CD4-positive, alpha-beta T cell treated with Interferon gamma for 1 hour (primary cell): ENCODE measurements at regions not wholly inside any gene's neighbourhood (a gene's known extent, or its start where the extent isn't known, plus 50 kb on each side); places are given as distances from the start of the nearest gene placed in this dataset.

Source experiments
- DNase-seq: peaks from one replicate; pipeline ENCODE4 v3.0.0-alpha.2; 2020

DNA sequence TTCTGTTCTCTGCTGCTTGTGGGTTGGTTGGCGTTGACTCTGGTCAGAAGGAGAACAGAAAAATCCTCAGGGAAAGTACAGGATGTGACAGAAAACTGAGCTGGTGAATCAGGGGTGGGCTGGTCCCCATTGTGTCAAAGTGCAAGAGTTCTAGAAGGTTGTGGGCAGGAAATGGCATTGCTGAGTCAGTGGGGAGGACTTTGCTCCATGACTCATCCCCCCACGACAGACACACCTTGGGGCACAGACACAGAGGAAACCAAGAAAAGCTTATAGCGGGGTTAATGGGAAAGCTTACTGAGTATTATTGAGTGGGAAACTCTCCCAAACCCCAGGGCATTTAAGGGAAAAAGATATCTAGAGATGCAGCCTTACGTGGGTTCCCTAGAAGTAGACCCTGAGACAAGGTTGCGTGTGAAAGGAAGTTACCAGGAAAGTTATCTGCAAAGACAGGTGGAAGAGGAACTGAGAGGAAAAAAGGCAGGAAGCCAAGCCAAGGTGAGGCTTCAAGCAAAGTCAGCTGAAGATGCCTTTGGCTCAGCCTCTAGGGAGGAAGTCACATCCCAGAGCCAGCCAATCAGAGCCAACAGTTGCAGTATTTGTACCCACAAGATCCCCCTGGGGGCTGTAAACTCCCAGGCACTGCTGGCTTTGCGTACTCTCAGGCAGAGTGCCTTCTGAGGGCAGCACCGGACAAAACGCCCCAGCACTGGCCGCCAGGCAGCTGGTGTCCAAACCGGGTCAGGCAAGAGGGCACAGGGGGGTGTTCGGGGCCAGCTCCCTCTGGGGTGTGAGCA lies 86.4 kb downstream of the FOXL1 start:
- DNase-seq: no peak

GRCh38 chr16:86665319-86665675 lies 86.9 kb downstream of the FOXL1 start:
- no peak for DNase-seq

DNA sequence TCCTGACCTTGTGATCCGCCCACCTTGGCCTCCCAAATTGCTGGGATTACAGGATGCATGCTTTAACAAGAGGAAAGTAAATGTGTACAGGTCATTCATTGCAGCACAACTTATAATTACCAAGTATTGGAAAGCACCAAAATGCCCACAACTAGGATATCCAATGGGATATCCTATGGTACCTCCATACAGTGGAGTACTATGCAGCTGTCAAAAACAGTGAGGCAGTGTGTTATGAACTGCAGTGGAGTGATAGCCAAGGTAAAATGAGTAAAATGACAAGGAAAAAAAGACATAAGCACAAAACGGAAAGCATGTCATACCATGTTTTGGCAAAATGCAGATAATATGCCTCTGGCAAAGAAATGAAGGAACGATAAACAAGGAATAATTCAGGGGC lies 87.6 kb downstream of the FOXL1 start:
- DNase-seq: no peak

DNA sequence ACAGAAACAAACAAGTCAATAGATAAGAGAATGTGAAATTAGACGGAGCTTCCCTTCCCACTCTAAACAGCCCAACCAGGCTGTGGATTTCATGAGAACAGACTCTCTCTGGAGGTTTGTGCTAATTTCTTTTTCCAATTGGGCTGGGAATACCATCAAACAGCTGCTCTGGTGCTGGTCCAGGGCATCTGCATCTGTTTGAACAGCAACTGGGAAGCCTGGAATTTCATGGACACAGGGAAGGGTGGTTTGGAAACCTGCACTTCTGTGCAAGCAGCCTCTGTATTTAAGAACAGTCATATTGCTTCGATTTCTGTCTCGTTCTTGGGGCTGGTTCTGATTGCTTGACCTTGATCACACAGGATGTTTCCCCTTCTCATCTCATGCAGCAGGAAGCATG lies 88.7 kb downstream of the FOXL1 start:
- DNase-seq: no peak

DNA sequence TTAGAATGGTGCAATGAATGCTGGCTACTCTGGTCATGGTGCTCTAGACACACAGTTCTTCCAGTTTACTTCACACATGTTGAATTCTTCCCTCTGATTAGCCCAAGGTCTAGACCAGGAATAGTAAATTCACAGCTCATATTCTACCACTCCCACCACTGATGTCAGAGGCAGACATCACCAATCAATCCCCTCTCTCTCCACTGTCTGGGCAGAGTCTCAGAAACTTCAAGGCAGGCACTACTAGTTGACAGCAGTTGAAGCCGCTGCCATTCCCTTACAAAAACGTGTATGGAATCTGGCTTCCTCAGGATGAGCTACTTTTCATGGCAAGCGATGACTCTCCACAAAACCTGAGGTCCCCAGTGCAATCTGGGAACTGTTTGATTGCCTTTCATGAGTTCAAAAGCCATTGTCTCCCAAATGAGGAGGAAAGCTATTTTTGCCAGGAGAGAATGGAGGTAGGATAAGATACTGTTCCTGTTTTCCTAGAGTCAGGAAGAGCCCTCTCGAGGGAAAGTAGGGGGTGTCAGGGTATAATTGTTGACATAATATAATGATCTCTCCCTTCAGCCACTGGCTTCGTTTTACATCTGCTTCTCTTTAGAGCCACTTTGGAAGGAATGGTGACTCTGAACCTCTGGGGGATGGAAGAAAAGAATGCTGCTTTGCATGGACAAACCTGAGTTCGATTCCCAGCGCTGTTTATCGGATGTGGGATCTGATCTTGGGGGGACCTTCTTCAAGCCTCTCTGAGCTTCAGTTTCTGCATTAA lies 90.0 kb downstream of the FOXL1 start:
- no peak for DNase-seq

- DNase-seq: no peak
Observed at GRCh38 chr16:86669285-86669805, 91.0 kb downstream of the FOXL1 start.

DNA sequence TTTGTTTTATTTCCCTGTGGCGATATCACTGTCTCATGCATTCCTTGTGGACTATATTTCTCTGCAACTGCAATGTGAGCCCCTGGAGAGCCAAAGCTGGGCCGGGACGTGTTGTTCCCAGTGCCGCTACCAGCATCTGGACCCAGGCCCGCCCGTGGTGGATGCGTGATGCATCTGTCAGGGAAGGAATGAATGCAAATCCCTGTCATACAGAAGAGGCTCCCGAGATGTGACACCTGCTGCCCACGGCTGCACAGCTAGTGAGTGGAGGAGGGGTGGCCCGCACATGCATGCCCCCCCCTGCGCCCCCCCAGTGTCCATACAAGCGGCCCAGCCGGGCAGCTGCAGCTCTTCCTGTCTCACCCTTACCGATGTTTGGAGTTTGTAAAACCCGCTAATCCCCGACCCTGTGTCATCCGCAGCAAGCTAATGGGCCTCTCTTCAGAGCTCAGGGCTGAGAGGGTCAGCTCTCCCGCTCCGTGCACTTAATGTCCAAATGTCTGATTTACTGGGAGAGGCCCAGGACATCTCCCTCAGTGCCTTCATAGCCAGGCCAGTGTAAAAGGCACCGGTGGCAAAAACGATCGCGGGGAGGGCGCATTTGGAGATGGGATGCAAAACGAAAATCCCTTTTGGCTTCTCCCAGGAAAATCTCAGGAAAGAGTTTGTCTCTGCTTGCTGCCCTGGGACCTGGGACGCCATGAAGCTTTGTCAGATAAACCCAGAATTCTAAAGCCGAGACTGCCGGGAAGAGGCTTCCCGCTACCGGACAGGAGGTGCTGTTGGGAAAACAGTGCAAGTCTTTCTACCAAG lies 91.8 kb downstream of the FOXL1 start:
- no peak for DNase-seq

DNA sequence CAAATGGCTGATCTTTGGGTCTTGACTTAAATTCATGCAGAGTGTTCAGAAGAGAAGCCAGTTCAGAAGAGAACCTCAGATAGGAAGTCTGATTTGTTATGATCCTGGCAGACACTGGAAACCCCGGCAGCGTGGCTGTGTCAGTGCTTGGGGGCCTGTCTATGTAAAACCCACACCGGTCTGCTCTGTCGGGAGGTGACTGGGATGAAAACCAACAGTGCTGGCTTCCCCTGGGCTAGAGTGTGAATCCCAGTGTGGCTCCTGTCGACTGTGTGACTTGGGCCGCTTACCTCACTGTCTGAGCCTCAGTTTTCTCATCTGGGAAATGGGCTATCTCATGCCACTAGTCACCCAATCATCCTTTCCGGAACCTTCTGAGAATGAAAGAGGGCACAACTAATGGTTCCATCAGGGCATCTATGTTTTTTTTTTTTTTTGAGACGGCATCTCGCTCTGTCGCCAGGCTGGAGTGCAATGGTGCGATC lies 92.4 kb downstream of the FOXL1 start:
- no peak for DNase-seq

DNA sequence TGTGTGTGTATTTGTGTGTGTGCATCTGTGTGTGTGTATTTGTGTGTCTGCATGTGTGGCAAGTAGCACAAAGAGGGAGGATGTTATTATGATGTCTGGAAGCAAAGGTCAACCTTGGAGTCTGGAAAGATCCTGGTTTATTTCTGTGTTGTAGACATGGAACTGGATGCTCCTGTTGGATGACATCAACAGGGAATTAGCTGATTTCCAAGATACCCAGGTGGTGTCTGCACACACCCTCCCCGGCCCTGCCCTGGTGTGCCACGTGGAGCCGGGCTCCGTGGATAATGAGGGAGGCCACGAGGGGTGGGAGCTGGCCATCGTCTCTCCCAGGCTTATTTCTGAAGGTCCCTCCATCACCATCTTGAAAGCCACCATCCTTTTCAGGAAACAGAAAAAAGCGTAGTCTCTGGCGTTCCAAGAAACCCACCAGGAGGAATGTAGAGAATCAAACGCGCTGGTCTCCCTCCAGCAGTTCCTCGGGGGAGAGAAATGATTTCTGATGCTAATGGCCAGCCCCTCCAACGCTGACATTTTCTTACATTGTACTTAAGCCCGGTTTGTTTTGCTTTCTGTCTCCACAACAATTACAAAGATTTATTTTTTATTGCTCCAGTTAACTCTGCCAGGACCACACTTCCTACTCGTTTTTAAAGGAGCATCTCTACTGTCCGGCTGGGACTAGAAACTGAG lies 93.3 kb downstream of the FOXL1 start:
- DNase-seq: no peak

DNA sequence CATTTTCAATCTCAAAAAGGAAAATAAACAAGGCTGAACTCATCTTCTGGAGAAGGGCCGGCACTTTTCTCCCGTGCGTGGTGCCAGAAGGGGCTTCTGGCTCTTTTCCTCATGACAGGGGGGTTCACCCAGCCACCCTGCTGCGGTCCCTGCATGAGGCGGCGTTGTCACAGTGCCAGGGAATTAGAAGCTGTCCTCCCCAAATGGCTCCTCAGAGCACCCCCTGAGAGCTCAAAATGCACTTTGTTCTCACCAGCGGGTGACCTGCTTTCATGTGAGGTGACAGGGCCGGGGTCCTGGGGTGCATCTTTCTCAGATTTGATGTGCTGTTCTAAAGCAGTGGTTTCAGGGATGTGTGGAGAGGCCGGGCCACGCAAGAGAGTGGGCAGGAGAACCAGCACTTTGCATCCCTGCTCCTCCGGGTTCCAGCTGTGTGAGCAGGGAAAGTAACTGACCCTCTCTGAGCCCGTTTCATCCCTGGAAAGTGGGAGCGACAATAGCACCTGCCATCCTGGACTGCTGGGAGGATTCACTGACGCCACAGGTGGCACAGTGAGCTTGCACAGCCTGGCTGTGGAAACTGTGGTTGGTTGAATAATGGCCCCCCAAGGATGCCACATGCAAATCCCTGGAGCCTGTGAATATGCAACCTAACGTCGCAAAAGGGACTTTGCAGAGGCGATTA lies 94.0 kb downstream of the FOXL1 start:
- no peak for DNase-seq

DNA sequence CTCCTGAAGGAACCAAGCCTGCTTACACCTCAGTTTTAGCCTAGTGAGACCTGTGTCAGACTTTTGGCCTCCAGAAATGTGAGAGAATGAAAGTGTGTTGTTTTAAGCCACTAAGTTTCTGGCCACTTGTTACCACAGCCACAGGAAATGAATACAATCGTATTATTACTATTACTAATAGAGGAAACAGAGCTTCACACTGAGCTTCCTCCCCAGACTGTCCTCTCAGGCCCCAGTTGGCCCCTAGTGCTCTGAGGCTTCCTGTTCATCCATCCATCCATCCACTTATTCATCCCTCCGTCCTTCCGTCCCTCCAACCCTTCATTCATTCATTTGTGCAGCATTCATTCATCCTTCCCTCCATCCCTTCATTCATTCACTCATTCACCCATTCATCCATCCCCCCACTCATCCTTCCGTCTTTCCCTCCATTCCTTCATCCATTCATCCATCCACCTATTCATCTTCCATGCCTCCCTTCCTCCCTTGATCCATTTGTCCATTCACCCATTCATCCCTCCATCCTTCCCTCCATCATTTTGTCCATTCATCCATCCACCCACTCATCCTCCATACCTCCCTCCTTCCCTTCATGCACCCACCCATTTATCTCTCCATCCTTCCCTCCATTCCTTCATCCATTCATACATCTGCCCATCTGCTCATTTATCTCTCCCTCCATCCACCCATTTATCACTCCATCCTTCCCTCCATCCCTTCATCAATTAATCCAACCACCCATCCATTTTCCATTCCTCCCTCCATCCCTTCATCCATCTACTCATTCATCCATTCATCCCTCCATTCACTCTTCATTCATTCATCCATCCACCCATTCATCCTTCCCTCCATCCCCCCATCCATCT lies 95.0 kb downstream of the FOXL1 start:
- DNase-seq: no peak

DNA sequence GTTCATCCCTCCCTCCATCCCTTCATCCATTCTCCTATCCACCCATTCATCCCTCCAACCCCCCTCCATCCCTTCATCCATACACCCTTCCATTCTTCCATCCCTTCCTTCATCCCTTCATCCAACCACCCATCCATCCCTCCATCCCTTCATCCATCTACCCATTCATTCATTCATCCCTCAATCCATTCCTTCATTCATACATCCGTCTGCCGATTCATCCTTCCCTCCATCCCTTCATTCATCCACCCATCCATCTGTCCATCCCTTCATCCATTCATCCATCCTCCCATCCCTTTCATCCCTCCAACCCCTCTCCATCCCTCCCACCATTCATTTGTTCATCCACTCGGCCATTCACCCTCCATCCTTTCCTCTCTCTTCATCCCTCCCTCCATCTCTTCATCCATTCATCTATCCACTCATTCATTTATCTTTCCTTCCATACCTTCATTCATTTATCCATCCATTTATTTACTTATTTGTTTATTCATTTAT lies 95.7 kb downstream of the FOXL1 start:
- DNase-seq: no peak

DNA sequence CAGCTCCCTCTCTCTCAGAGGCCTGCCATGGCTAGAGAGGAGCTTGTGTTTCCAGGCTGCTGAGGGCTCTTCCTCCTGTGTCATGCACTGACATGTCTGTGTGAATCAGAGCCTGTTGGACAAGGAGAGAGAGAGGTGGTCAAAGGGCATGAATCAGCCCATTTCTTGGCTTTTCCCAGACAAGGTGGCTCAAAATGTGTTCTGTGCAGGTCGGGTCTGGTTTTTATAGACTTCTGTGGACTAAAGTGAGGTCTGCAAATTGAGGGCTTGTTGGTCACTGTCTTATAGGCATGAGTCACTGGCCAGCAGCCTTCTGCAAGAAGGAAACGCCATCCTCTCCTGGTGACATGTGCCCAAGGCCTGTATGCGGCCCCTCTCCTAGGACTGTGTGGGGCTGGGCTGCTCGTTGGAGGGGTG lies 97.9 kb downstream of the FOXL1 start:
- no peak for DNase-seq

- DNase-seq: no peak
Observed at GRCh38 chr16:86679490-86679889, 101.1 kb downstream of the FOXL1 start.

DNA sequence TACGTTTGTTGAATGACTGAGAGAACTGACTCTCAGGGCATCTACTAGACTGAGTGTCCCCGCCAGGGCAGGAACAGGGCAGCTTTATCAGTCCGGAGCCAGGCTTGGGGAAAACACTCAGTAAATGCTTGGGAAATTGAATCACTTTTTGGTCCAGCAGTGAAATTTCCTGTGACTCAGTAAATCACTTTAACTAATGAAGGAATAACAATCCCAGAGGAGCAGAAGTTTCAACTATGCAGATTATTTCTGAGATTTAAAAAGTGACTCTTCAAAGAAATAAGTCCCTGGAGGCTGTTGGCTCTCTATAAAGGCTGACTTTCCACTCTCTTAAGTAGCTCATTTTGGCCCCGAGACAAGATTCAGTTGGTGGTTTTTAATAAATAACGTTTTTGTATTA lies 101.8 kb downstream of the FOXL1 start:
- no peak for DNase-seq

DNA sequence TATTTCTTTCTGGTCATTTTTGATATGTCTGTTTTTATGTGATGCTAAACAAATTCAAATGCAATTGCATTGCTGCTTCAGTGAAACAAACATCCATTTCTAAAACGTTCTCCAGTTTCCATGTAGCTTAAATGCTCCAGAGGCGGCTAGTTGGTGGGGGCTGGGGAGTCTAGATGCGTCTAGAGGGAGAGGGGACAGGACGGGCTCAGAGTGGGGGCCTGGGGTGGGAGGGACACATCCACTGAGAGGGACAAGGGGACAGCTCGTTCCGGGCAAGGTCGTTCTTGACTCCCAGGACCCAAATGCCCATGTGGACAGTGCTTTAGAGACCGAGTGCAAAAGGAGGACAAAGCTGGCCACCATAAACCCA lies 102.3 kb downstream of the FOXL1 start:
- DNase-seq: no peak

GRCh38 chr16:86681031-86681756 lies 102.8 kb downstream of the FOXL1 start:
- DNase-seq: no peak

DNA sequence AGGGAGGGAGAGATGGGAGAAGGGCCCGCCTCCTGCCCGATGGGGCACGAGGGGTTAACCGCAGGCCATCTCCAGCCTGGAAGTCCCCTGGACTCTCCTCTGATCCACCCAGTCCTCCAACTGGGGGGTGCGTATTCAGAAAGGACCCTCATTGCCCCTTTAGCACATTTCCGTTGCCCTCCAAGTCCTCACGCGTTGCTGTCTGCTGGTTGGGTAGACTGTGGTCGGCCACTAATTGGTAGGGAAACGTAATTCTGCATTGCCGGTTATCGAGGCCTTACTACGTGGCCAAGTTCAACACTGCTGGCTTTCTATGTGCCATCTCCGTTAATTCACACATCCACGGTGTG lies 103.4 kb downstream of the FOXL1 start:
- no peak for DNase-seq

DNA sequence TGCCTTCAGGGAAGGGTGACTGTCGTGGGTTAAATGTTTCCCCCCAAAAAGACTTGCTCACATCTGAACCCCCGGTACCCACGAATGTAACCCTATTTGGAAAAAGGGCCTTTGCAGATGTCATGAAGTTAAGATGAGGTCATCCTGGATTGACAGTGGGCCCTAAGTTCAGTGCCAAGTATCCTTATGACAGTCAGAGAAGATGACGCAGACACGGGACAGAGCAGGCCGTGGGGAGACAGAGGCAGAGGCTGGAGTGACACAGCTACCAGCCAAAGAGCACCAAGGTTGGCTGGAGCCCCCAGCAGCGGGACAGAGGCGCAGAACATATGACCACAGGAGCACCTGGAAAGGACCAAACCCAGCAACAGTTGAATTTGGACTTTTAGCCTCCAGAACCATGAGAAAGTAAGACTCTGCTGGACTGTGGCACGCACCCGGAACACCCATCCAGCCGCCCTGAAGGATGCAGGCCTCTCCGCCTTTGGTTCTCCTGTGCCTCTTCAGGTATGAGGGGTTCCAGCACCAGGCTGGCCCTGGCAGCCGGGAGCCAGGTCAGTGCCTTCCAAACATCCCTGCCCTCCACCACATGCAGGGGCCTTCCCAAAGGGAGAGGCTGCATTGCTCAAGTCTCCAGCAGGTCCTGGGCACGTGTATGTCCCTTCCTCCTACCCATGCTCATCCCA lies 104.0 kb downstream of the FOXL1 start:
- no peak for DNase-seq
